ENCODE measurements at regions not wholly inside any gene's neighbourhood (a gene's known extent, or its start where the extent isn't known, plus 50 kb on each side); places are given as distances from the start of the nearest gene placed in this dataset.

DNA sequence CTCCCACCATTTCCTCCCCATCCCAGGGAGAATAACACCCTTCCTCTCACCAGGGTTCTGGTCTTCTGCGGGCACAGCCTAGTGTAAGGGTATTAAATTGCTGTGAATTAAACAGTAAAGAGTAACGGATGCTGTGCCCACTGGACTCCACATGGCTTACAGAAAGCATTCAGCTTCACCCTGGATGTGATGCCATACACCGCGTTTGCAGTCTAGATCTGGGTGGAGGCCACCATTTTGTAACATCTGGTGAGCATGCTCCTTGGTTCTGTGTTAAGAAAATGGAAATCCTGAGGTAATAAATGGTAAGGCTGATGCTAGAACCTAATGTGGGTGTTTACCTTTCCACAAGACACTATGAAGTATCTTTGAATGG is 331.8 kb upstream of the B3GAT1 start:
- H3K4me3 ChIP-seq (ENCODE audit: low read length) = no peak overlapping the region

DNA sequence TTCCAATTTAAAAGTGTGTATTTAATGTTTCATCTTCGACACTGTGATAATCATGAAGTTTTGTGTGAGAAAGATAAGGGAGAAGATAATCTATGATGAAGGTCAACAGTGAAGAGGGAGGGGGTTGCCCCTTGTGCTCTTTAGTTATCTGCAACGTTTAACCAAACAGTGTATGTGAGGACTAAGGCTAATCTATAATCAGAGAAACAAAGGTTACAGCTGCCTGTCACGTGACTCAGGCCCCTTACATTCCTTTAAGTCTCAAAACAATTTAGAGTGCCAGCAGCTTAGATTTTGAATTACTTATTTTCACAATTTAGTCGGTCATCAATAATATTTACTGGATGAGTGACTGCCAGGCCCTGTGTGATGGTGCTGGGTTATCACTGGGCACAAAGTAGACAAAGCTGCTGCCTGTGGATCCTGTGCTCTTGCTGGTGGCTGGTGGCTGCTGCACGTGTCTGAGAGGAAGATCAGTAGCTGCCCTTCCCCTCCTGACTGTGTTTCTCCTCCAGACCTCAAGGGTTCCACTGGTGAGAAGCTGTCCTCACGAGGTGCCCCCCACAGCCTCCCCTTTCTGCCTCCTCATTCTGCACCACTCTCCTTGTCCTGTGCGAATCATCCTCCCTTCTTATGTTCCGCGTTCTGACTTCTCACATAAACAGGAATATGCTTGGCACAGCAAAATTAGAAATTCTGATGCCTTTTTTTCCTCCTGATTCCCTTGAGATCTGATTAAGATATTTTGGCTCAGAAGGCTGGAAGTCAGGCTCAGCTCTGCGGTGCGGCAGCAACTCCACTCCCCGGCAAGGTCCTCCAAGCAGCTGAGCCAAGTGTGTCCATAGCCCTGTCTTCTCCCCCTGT is 331.1 kb upstream of the B3GAT1 start:
- Histone ChIP-seq H3K79me2 (ENCODE audit: low read length) (no peaks in the 10 kb centered on the region), H3K4me1 (ENCODE audit: low read length) (no peaks in the 10 kb centered on the region), H3K4me2 (ENCODE audit: low read length) (no peak overlapping the region), H3K9me3 (ENCODE audit: insufficient read depth, low read length) (peaks cover 3% of the 10 kb centered on the region; the same call in 1 of the 2 replicates), H3K9ac (ENCODE audit: low read length) (no peak overlapping the region), H3K27me3 (ENCODE audit: low read depth, low read length) (no peaks in the 10 kb centered on the region), H4K20me1 (ENCODE audit: insufficient read depth, low read length) (no peaks in the 10 kb centered on the region), H3K36me3 (replicated peaks; ENCODE audit: low read depth, low read length) (no peaks in the 10 kb centered on the region), H2AFZ (ENCODE audit: low read depth, low read length) (no peak overlapping the region), H3K4me3 (ENCODE audit: low read length) (no peak overlapping the region), H3K27ac (ENCODE audit: low read length) (no peak overlapping the region)
- TF ChIP-seq, protein P1, sequence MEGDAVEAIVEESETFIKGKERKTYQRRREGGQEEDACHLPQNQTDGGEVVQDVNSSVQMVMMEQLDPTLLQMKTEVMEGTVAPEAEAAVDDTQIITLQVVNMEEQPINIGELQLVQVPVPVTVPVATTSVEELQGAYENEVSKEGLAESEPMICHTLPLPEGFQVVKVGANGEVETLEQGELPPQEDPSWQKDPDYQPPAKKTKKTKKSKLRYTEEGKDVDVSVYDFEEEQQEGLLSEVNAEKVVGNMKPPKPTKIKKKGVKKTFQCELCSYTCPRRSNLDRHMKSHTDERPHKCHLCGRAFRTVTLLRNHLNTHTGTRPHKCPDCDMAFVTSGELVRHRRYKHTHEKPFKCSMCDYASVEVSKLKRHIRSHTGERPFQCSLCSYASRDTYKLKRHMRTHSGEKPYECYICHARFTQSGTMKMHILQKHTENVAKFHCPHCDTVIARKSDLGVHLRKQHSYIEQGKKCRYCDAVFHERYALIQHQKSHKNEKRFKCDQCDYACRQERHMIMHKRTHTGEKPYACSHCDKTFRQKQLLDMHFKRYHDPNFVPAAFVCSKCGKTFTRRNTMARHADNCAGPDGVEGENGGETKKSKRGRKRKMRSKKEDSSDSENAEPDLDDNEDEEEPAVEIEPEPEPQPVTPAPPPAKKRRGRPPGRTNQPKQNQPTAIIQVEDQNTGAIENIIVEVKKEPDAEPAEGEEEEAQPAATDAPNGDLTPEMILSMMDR (IDR thresholded peaks at IDR 0.05; ENCODE audit: low read depth, low read length) = no peak

More for the DNA sequence above, 331.8 kb upstream of the B3GAT1 start:
- Histone ChIP-seq H3K36me3 (replicated peaks; ENCODE audit: low read depth, low read length) (no peaks in the 10 kb centered on the region), H3K4me1 (ENCODE audit: low read length) (no peaks in the 10 kb centered on the region), H4K20me1 (ENCODE audit: insufficient read depth, low read length) (no peaks in the 10 kb centered on the region), H3K4me2 (ENCODE audit: low read length) (no peak overlapping the region), H3K27me3 (ENCODE audit: low read depth, low read length) (no peaks in the 10 kb centered on the region), H3K9ac (ENCODE audit: low read length) (no peak overlapping the region), H3K27ac (ENCODE audit: low read length) (no peak overlapping the region), H3K79me2 (ENCODE audit: low read length) (no peaks in the 10 kb centered on the region), H2AFZ (ENCODE audit: low read depth, low read length) (no peak overlapping the region), H3K9me3 (ENCODE audit: insufficient read depth, low read length) (peaks cover 3% of the 10 kb centered on the region; the same call in 1 of the 2 replicates)
- TF ChIP-seq, protein P1 (IDR thresholded peaks at IDR 0.05; ENCODE audit: low read depth, low read length) = no peak
- no peak for TF ChIP-seq EZH2phosphoT487 (IDR thresholded peaks at IDR 0.05; ENCODE audit: low read depth)

DNA sequence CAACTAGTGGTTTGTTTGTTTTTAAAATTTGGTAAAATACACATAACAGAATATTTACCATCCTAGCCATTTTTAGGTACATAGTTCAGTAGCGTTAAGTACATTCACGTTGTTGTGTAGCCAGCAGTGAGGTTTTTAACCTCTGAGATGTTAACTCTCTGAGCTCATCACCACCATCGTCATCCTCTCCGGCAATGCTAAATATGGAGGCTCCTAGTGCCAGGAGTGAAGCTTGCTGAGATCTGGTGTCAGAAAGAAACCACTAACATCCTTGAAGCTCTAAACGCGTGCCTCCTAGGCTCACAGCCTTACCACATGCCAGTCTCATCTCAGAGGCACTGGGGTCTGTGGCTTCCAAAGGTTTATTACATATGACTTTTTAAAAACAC is 330.2 kb upstream of the B3GAT1 start:
- H3K4me2 ChIP-seq (ENCODE audit: low read length) = no peak overlapping the region
- H3K4me1 ChIP-seq (ENCODE audit: low read length) = no peaks in the 10 kb centered on the region
- no peak overlapping the region for H2AFZ ChIP-seq (ENCODE audit: low read depth, low read length)
- no peaks in the 10 kb centered on the region for H3K36me3 ChIP-seq (replicated peaks; ENCODE audit: low read depth, low read length)
- no peaks in the 10 kb centered on the region for H4K20me1 ChIP-seq (ENCODE audit: insufficient read depth, low read length)
- H3K27me3 ChIP-seq (ENCODE audit: low read depth, low read length) = no peaks in the 10 kb centered on the region
- H3K9me3 ChIP-seq (ENCODE audit: insufficient read depth, low read length) = peaks cover 3% of the 10 kb centered on the region; the same call in 1 of the 2 replicates
- no peak overlapping the region for H3K4me3 ChIP-seq (ENCODE audit: low read length)
- H3K27ac ChIP-seq (ENCODE audit: low read length) = no peak overlapping the region
- H3K79me2 ChIP-seq (ENCODE audit: low read length) = no peaks in the 10 kb centered on the region
- TF ChIP-seq EZH2phosphoT487 (IDR thresholded peaks at IDR 0.05; ENCODE audit: low read depth) = no peak
- TF ChIP-seq, protein P1 (IDR thresholded peaks at IDR 0.05; ENCODE audit: low read depth, low read length) = no peak
- H3K9ac ChIP-seq (ENCODE audit: low read length) = no peak overlapping the region

DNA sequence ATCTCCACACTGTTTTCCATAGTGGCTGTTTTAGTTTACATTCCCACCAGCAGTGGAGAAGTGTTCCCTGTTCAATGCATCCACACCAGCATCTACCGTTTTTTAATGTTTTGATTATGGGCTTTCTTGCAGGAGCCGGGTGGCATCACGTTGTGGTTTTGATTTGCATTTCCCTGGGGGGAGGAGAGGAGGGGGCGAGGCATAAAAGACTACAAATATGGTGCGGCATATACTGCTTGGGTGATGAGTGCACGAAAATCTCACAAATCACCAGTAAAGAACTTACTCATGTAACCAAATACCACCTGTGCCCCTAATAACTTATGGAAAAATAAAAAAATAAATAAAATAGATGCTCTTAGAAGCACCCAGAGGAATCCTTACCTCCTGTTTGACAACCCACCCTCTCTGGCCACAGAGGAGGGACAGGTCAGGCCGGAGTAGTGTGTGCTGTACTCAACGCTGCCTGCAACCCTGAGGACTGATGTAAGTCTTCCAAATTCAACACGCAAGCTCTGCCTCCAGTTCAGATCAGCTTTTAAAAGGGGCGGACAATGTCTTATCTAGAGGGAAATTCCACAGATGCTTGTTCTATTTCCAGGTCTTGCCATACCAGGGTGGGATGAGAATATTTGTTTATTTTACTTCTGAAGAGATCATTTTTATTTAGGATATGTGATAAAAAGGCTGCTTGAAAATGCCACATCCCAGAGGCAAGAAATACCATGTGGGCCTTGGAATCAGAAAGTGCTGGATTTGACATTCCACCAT is 329.6 kb upstream of the B3GAT1 start:
- Histone ChIP-seq H3K27ac (ENCODE audit: low read length) (no peak overlapping the region), H2AFZ (ENCODE audit: low read depth, low read length) (no peak overlapping the region), H3K4me2 (ENCODE audit: low read length) (no peak overlapping the region), H3K9me3 (ENCODE audit: insufficient read depth, low read length) (peaks cover 3% of the 10 kb centered on the region; the same call in 1 of the 2 replicates), H3K79me2 (ENCODE audit: low read length) (no peaks in the 10 kb centered on the region), H3K4me3 (ENCODE audit: low read length) (no peak overlapping the region), H3K27me3 (ENCODE audit: low read depth, low read length) (no peaks in the 10 kb centered on the region), H4K20me1 (ENCODE audit: insufficient read depth, low read length) (no peaks in the 10 kb centered on the region), H3K36me3 (replicated peaks; ENCODE audit: low read depth, low read length) (no peaks in the 10 kb centered on the region), H3K9ac (ENCODE audit: low read length) (no peak overlapping the region), H3K4me1 (ENCODE audit: low read length) (no peaks in the 10 kb centered on the region)
- no peak for TF ChIP-seq EZH2phosphoT487 (IDR thresholded peaks at IDR 0.05; ENCODE audit: low read depth)
- TF ChIP-seq, protein P1 (IDR thresholded peaks at IDR 0.05; ENCODE audit: low read depth, low read length) = no peak
